HL-60 (cell line): ENCODE measurements at regions not wholly inside any gene's neighbourhood (a gene's known extent, or its start where the extent isn't known, plus 50 kb on each side); places are given as distances from the start of the nearest gene placed in this dataset.

Experiments
- TF ChIP-seq, protein P1 (sequence below): IDR thresholded peaks from one replicate; pipeline ENCODE4 v1.5.1; 2011; ENCODE audit warnings: low read length, control low read depth, inconsistent platforms; ENCODE audit not compliant: insufficient read depth
- TF ChIP-seq, protein P2 (sequence below): IDR thresholded peaks from 2 replicates; pipeline ENCODE4 v1.6.1; 2012; ENCODE audit warnings: low read depth; ENCODE audit not compliant: insufficient replicate concordance

DNA sequence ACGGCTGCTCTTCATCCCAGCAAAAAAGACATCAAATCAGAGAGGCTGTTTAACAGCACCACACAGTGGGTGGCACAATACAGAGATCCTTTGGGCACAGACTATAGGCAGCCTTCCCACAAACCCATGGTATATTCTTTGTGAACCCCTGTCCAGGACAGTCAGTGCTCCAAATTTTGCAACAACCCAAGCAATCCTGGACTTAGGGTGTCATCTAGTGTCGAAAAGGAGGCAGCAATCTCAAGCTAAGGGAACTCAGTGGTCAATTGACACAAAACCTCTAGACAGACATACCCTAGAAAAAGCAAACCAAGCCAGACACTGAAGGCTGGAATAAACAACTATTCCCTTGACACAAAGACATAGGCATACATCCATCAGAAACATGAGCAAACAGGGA, 137.4 kb downstream of the BMP15 start:
- TF ChIP-seq, protein P1, sequence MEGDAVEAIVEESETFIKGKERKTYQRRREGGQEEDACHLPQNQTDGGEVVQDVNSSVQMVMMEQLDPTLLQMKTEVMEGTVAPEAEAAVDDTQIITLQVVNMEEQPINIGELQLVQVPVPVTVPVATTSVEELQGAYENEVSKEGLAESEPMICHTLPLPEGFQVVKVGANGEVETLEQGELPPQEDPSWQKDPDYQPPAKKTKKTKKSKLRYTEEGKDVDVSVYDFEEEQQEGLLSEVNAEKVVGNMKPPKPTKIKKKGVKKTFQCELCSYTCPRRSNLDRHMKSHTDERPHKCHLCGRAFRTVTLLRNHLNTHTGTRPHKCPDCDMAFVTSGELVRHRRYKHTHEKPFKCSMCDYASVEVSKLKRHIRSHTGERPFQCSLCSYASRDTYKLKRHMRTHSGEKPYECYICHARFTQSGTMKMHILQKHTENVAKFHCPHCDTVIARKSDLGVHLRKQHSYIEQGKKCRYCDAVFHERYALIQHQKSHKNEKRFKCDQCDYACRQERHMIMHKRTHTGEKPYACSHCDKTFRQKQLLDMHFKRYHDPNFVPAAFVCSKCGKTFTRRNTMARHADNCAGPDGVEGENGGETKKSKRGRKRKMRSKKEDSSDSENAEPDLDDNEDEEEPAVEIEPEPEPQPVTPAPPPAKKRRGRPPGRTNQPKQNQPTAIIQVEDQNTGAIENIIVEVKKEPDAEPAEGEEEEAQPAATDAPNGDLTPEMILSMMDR = no peak
- TF ChIP-seq, protein P2, sequence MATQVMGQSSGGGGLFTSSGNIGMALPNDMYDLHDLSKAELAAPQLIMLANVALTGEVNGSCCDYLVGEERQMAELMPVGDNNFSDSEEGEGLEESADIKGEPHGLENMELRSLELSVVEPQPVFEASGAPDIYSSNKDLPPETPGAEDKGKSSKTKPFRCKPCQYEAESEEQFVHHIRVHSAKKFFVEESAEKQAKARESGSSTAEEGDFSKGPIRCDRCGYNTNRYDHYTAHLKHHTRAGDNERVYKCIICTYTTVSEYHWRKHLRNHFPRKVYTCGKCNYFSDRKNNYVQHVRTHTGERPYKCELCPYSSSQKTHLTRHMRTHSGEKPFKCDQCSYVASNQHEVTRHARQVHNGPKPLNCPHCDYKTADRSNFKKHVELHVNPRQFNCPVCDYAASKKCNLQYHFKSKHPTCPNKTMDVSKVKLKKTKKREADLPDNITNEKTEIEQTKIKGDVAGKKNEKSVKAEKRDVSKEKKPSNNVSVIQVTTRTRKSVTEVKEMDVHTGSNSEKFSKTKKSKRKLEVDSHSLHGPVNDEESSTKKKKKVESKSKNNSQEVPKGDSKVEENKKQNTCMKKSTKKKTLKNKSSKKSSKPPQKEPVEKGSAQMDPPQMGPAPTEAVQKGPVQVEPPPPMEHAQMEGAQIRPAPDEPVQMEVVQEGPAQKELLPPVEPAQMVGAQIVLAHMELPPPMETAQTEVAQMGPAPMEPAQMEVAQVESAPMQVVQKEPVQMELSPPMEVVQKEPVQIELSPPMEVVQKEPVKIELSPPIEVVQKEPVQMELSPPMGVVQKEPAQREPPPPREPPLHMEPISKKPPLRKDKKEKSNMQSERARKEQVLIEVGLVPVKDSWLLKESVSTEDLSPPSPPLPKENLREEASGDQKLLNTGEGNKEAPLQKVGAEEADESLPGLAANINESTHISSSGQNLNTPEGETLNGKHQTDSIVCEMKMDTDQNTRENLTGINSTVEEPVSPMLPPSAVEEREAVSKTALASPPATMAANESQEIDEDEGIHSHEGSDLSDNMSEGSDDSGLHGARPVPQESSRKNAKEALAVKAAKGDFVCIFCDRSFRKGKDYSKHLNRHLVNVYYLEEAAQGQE = no peak
